Neural progenitor cell (in vitro differentiated cells): ENCODE measurements at regions not wholly inside any gene's neighbourhood (a gene's known extent, or its start where the extent isn't known, plus 50 kb on each side); places are given as distances from the start of the nearest gene placed in this dataset.

ENCODE experiments used
- DNase-seq: peaks from one replicate; pipeline ENCODE4 v3.0.0-alpha.2; 2016; ENCODE audit warnings: low spot score
- H2AFZ ChIP-seq: fragments of 200-600 bp; sonication (generic); replicated peaks from 2 replicates; pipeline ENCODE4 v1.6.1; 2016; ENCODE audit warnings: antibody characterized with exemption
- H3F3A ChIP-seq: fragments of 200-600 bp; sonication (generic); 2 replicates; pipeline ENCODE4 v1.6.1; 2016; ENCODE audit warnings: antibody characterized with exemption, low read depth
- H3K27ac ChIP-seq: fragments of 200-600 bp; sonication (generic); 2 replicates; pipeline ENCODE4 v1.5.1; 2016; ENCODE audit warnings: mild to moderate bottlenecking
- H3K27me3 ChIP-seq: fragments of 200-600 bp; sonication (generic); 2 replicates; pipeline ENCODE4 v1.6.1; 2016; ENCODE audit warnings: mild to moderate bottlenecking, moderate library complexity
- H3K36me3 ChIP-seq: fragments of 200-600 bp; sonication (generic); 2 replicates; pipeline ENCODE4 v1.5.1; 2016
- H3K4me1 ChIP-seq: fragments of 200-600 bp; sonication (generic); 2 replicates; pipeline ENCODE4 v1.6.1; 2016; ENCODE audit warnings: mixed run types
- H3K4me2 ChIP-seq: fragments of 200-600 bp; sonication (generic); 2 replicates; pipeline ENCODE4 v1.6.1; 2016
- H3K4me3 ChIP-seq: fragments of 200-600 bp; sonication (generic); 2 replicates; pipeline ENCODE4 v1.5.1; 2016
- H3K79me2 ChIP-seq: fragments of 200-600 bp; sonication (generic); 2 replicates; pipeline ENCODE4 v1.6.1; 2016; ENCODE audit warnings: low read depth
- H3K9ac ChIP-seq: fragments of 200-600 bp; sonication (generic); 2 replicates; pipeline ENCODE4 v1.6.1; 2016
- H3K9me3 ChIP-seq: fragments of 200-600 bp; sonication (generic); 2 replicates; pipeline ENCODE4 v1.5.1; 2016; ENCODE audit warnings: low read depth
- H4K20me1 ChIP-seq: fragments of 200-600 bp; sonication (generic); 2 replicates; pipeline ENCODE4 v1.6.1; 2016; ENCODE audit warnings: low read depth
- H3K27ac Mint-ChIP-seq: 3 replicates; pipeline ENCODE4 v1.8.0; 2021; ENCODE audit warnings: mixed read lengths
- H3K27me3 Mint-ChIP-seq: 2 replicates; pipeline ENCODE4 v1.8.0; 2022; ENCODE audit warnings: low read depth, mild to moderate bottlenecking, inconsistent platforms, moderate library complexity, mixed read lengths; ENCODE audit not compliant: insufficient read depth
- H3K36me3 Mint-ChIP-seq: 3 replicates; pipeline ENCODE4 v1.8.0; 2021; ENCODE audit warnings: mixed read lengths
- H3K4me1 Mint-ChIP-seq: 3 replicates; pipeline ENCODE4 v1.8.0; 2021; ENCODE audit warnings: mixed read lengths
- H3K4me3 Mint-ChIP-seq: 3 replicates; pipeline ENCODE4 v1.8.0; 2021; ENCODE audit warnings: mild to moderate bottlenecking, moderate library complexity, mixed read lengths
- H3K9me3 Mint-ChIP-seq: 3 replicates; pipeline ENCODE4 v1.8.0; 2020; ENCODE audit warnings: mixed read lengths
- EZH2 ChIP-seq: fragments of 200-600 bp; sonication (generic); IDR thresholded peaks from 2 replicates; pipeline ENCODE4 v1.6.1; 2017; ENCODE audit warnings: antibody characterized with exemption, mild to moderate bottlenecking, moderate library complexity
- EZH2phosphoT487 ChIP-seq: fragments of 200-600 bp; sonication (generic); IDR thresholded peaks from 2 replicates; pipeline ENCODE4 v1.6.1; 2017; ENCODE audit warnings: antibody characterized with exemption
- TF ChIP-seq, protein P1 (sequence below): fragments of 200-600 bp; sonication (generic); IDR thresholded peaks from 2 replicates; pipeline ENCODE4 v1.5.1; 2017; ENCODE audit warnings: antibody characterized with exemption, mild to moderate bottlenecking

DNA sequence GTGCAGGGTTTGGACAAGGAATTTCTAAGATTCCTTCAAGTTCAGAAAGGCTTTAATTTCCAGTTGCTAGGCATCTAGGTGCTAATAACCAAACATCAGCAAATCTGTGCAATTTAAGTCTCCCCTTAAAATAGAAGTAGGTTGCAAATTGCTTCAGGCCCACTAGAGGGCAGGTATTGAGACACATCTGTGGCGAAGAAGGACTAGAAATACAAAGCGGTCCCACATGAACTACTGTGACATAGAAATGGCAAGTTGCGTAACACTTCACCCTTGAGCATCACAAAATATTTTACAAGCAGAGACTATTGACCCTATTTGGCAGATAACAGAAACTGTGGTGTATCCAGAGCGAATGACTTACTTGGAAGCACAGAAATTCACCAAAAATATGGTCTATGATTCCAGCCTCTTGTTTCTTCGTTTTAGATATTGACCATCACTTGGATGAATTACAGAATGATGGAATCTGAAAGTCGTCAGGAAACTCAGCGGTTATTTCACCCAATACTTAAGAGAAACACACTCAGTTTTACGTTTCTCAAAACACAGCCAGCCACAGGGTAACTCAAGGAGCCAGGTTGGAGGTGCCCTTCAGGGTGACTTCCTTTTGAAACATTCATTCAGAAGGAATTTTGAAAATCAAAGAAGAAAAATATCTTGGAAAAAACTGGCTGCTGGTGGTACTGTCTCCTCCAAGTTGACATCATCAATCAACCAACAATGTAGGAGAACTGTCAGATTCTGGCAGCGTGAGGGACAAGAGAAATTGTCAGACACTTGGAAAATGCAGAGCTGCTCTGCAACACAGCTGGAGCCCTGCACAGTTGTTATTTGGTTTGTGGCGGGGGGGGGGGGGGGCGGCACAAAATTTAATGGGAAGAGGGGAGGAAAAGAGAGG, 256.3 kb upstream of the MINDY3 start:
- Histone ChIP-seq H3K9me3 (no peaks in the 10 kb centered on the region), H3K9ac (no peak overlapping the region), H3K36me3 (no peaks in the 10 kb centered on the region), H3F3A (no peaks in the 10 kb centered on the region), H4K20me1 (no peaks in the 10 kb centered on the region), H3K4me3 (no peak overlapping the region), H3K27me3 (no peaks in the 10 kb centered on the region), H3K4me1 (no peaks in the 10 kb centered on the region), H2AFZ (no peak overlapping the region), H3K79me2 (no peaks in the 10 kb centered on the region), H3K27ac (no peak overlapping the region), H3K4me2 (no peak overlapping the region)
- Mint-ChIP-seq H3K27me3 (peaks cover 3% of the 10 kb centered on the region), H3K4me3 (no peak overlapping the region), H3K27ac (no peak overlapping the region), H3K9me3 (no peaks in the 10 kb centered on the region), H3K4me1 (no peaks in the 10 kb centered on the region), H3K36me3 (no peaks in the 10 kb centered on the region)
- no peak for TF ChIP-seq EZH2
- TF ChIP-seq, protein P1, sequence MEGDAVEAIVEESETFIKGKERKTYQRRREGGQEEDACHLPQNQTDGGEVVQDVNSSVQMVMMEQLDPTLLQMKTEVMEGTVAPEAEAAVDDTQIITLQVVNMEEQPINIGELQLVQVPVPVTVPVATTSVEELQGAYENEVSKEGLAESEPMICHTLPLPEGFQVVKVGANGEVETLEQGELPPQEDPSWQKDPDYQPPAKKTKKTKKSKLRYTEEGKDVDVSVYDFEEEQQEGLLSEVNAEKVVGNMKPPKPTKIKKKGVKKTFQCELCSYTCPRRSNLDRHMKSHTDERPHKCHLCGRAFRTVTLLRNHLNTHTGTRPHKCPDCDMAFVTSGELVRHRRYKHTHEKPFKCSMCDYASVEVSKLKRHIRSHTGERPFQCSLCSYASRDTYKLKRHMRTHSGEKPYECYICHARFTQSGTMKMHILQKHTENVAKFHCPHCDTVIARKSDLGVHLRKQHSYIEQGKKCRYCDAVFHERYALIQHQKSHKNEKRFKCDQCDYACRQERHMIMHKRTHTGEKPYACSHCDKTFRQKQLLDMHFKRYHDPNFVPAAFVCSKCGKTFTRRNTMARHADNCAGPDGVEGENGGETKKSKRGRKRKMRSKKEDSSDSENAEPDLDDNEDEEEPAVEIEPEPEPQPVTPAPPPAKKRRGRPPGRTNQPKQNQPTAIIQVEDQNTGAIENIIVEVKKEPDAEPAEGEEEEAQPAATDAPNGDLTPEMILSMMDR: peak; percentile 68
- peak; percentile 32 for DNase-seq

DNA sequence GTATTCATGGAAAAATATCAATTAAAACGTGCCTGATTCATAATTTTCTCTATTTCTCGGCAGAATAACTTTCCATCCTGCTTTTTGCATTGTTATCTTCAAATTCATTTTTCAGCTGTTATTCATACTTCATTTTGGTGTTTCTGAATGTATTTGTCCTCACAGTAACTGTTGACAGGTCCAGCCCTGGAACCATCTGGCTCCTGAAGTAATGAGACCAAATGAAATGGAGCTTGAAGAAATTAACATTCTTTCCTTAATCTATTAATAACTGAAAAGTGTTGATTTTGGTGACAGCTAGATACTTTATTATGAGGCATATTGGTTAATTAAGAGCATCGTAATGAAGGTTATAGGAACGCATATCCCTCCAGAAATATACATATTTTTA, 257.0 kb upstream of the MINDY3 start:
- Histone ChIP-seq H2AFZ (no peak overlapping the region), H3K4me2 (no peak overlapping the region), H3K9me3 (no peaks in the 10 kb centered on the region), H3K27me3 (no peaks in the 10 kb centered on the region), H3K4me3 (no peak overlapping the region), H3K9ac (no peak overlapping the region), H3K4me1 (no peaks in the 10 kb centered on the region), H3K36me3 (no peaks in the 10 kb centered on the region), H4K20me1 (no peaks in the 10 kb centered on the region), H3K79me2 (no peaks in the 10 kb centered on the region), H3K27ac (no peak overlapping the region), H3F3A (no peaks in the 10 kb centered on the region)
- no peak overlapping the region for H3K27ac Mint-ChIP-seq
- no peaks in the 10 kb centered on the region for H3K4me1 Mint-ChIP-seq
- H3K36me3 Mint-ChIP-seq: no peaks in the 10 kb centered on the region
- TF ChIP-seq EZH2: no peak
- TF ChIP-seq, protein P1: no peak
- TF ChIP-seq EZH2phosphoT487: no peak
- no peak for DNase-seq
- H3K27me3 Mint-ChIP-seq: peaks cover 3% of the 10 kb centered on the region
- H3K9me3 Mint-ChIP-seq: no peaks in the 10 kb centered on the region
- H3K4me3 Mint-ChIP-seq: no peak overlapping the region

DNA sequence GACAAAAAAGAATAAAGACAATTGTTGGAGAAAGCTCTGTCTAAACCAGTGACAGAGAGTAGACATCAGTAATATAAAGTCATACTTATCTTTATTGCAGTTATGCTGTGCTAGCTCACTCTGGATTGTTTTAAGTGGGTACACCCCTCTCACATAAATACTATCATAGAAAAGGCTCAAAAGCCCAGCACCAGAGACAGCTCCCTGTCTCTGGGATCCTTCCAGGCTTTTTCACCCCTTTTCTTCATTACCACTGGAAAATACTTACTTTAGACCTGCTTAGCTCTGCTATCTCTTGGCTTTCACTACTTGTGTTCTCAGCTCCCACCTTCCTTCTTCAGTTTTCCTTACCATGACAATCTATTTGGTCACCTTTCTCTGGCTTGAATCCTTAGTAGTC, 259.1 kb upstream of the MINDY3 start:
- H3K9me3 Mint-ChIP-seq: no peaks in the 10 kb centered on the region
- H3K4me3 Mint-ChIP-seq: no peak overlapping the region

More for the DNA sequence above, 259.1 kb upstream of the MINDY3 start:
- Histone ChIP-seq H3K27ac (no peak overlapping the region), H3K9ac (no peak overlapping the region), H3K27me3 (no peaks in the 10 kb centered on the region), H2AFZ (no peak overlapping the region), H4K20me1 (no peaks in the 10 kb centered on the region), H3K4me1 (no peaks in the 10 kb centered on the region), H3K4me3 (no peak overlapping the region), H3F3A (no peaks in the 10 kb centered on the region), H3K79me2 (no peaks in the 10 kb centered on the region), H3K36me3 (no peaks in the 10 kb centered on the region), H3K9me3 (no peaks in the 10 kb centered on the region), H3K4me2 (no peak overlapping the region)
- TF ChIP-seq, protein P1: no peak
- TF ChIP-seq EZH2 (no peak), EZH2phosphoT487 (no peak)
- Mint-ChIP-seq H3K36me3 (no peaks in the 10 kb centered on the region), H3K27ac (no peak overlapping the region), H3K27me3 (peaks cover 3% of the 10 kb centered on the region), H3K4me1 (no peaks in the 10 kb centered on the region)
- no peak for DNase-seq
